Coronary artery (tissue), 2 donors: ENCODE measurements at regions not wholly inside any gene's neighbourhood (a gene's known extent, or its start where the extent isn't known, plus 50 kb on each side); places are given as distances from the start of the nearest gene placed in this dataset.

Experiments
- DNase-seq: peaks from one replicate; pipeline ENCODE4 v3.0.0-alpha.2; 2017; ENCODE audit warnings: low spot score
- H3K27ac ChIP-seq, 2 donors: fragments of 200-600 bp; sonication (generic); one replicate each; pipeline ENCODE4 v1.5.1; 2016 to 2019
- H3K4me3 ChIP-seq: fragments of 200-600 bp; sonication (generic); 2 replicates; pipeline ENCODE4 v1.5.1; 2016; ENCODE audit warnings: mild to moderate bottlenecking, moderate library complexity
- TF ChIP-seq, protein P1 (sequence below): fragments of 200-600 bp; sonication (generic); IDR thresholded peaks from one replicate; pipeline ENCODE4 v1.5.1; 2019; ENCODE audit warnings: antibody characterized with exemption

DNA sequence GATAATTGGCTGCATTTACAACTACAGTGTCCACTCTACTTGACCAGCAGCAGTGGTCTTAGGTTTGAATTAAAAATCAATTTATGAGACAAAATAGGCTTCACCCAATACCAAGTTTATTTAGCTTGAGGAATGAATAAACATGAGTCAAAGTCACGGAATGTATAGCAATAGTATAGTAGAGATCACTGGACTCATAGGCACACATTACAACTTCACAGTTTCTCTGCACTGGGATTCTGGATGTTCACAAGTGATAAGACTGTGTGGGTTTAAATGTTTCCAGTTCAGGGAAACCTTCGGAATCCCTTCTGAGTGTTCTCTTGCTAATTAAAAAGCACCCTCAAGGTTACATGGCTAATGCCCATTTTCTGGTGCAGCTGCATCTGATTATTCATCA is 1064.9 kb downstream of the SLITRK5 start:
- Histone ChIP-seq H3K4me3 (no peak overlapping the region), H3K27ac (no peak overlapping the region)
- DNase-seq = no peak
- TF ChIP-seq, protein P1, sequence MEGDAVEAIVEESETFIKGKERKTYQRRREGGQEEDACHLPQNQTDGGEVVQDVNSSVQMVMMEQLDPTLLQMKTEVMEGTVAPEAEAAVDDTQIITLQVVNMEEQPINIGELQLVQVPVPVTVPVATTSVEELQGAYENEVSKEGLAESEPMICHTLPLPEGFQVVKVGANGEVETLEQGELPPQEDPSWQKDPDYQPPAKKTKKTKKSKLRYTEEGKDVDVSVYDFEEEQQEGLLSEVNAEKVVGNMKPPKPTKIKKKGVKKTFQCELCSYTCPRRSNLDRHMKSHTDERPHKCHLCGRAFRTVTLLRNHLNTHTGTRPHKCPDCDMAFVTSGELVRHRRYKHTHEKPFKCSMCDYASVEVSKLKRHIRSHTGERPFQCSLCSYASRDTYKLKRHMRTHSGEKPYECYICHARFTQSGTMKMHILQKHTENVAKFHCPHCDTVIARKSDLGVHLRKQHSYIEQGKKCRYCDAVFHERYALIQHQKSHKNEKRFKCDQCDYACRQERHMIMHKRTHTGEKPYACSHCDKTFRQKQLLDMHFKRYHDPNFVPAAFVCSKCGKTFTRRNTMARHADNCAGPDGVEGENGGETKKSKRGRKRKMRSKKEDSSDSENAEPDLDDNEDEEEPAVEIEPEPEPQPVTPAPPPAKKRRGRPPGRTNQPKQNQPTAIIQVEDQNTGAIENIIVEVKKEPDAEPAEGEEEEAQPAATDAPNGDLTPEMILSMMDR = no peak

DNA sequence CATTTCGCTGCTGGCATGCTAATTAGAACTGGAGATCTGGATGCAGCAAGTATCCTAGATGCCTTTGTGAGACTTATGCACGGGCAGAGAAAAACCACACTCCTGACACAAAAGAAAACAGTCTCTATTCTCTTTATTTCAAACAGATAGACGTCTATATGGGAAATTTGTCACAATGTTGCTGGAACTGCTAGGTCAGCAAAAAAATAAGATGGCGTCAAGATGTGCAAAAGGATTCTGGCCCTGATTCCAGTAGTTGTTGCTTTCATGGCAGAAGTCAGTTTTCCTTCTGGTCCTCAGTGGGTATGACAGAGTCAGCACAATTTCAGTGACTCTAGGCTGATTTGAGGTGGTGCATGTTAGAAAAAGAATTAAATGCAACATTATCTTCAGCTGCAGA is 1068.0 kb downstream of the SLITRK5 start:
- TF ChIP-seq, protein P1 = no peak
- Histone ChIP-seq H3K4me3 (no peak overlapping the region), H3K27ac (no peak overlapping the region)
- no peak for DNase-seq

DNA sequence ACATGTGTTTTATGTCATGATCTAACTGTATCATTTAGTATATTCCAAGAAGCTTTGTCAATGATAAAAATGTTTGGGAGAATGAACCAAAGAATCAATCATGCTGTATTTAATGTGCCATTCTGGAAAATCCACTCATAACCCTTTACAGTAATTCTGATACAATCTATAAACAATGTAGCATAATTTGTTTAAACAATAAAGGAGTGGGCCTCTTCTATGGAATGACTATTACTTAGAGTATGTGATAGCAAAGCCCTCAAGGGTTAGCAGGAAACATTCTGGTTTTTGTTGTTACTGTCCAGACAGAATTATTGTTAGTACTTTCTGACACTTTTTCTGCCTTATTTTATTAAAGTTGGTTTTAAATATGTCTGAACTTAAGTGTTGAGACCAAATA is 1073.1 kb downstream of the SLITRK5 start:
- DNase-seq = no peak
- Histone ChIP-seq H3K4me3 (no peak overlapping the region), H3K27ac (no peak overlapping the region)
- TF ChIP-seq, protein P1 = no peak

DNA sequence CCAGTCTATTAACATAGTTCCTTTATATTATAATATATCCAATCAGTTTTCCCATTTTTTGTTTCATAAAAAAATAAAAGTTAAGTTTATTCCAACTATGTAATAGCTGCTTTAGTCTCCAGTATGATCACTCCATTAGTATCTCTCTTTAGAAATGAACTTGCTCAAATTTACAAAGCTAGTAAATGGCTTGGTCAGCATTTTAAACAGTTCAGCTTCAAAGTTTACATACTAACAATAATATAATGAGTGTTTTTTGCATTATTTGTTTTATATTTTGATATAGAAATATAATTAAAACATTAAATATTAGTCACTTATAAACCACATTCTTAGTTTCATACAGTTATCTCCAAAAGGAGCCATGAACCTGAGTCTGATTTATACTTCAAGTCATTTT is 1073.8 kb downstream of the SLITRK5 start:
- Histone ChIP-seq H3K4me3 (no peak overlapping the region), H3K27ac (no peak overlapping the region)
- no peak for DNase-seq
- TF ChIP-seq, protein P1 = no peak

DNA sequence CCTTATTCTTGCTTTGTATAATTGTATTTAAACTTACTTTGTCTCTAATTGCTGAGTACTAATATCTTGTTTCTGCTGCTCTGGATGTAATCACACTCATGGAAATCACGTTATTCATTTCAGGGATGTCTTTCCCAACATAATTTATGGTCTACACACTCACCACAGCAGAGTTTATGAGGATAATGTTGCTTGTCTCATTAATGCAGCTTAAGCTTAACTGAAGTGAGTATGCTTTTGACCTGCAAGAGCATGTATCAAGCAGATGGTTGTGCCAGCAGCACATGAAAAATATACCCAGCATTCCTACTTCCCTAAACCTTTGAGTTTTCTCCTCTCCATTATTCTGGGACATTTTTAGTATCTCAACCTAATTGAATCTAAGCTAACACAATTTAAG is 1080.9 kb downstream of the SLITRK5 start:
- no peak overlapping the region for H3K27ac ChIP-seq
- DNase-seq = no peak
- TF ChIP-seq, protein P1 = no peak
- no peak overlapping the region for H3K4me3 ChIP-seq

DNA sequence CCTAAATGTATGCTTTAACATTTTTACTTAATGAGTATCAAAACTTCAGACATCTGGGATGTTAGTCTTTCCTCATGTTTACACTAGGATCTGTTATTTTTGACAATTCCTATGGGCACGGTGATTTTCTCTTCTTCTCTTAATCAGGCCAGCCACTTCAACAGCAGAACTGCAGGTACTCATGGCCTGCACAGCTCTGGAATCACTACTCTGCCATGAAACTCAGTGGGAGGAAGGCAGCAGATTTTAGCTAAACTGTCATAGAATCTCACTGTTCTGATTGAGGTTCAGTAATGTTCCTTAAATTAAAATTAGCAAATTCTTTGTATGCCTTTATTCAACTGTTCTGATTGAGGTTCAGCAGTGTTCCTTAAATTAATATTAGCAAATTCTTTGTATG is 1083.0 kb downstream of the SLITRK5 start:
- TF ChIP-seq, protein P1 = no peak
- DNase-seq = no peak
- Histone ChIP-seq H3K27ac (no peak overlapping the region), H3K4me3 (no peak overlapping the region)

DNA sequence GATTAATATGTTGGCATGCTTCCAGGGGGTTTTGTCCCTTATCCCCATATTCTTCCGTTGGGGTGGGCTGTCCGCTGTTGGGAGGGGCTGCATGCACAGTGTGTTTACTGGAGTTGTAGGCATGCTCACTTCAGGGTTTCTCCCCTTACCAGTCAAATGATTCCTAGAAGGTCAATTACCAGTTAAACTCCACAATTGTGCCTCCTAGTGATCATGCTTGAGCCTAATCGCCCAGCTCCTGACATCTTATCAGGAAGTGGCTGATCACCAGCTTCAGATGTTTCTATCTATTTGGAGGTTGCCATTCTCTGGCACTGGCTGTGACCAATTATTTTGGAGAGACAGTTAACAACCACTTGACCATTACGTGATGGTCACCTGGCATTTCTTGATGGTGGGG is 1090.0 kb downstream of the SLITRK5 start:
- Histone ChIP-seq H3K27ac (no peak overlapping the region), H3K4me3 (no peak overlapping the region)
- no peak for DNase-seq
- TF ChIP-seq, protein P1 = no peak
